Stimulated activated CD4-positive, alpha-beta T cell treated with anti-CD3 and anti-CD28 coated beads, Interleukin-12 subunit alpha, Interleukin-12 subunit beta, amount 100 ng/mL, for 48 hours (primary cell): ENCODE measurements at regions not wholly inside any gene's neighbourhood (a gene's known extent, or its start where the extent isn't known, plus 50 kb on each side); places are given as distances from the start of the nearest gene placed in this dataset.

Source experiments
- DNase-seq, 3 donors: peaks; one replicate each; pipeline ENCODE4 v3.0.0-alpha.2; 2020; ENCODE audit warnings: low read depth in 2 of 3, low spot score in 1 of 3

- no peak for DNase-seq
Observed at GRCh38 chr2:52745144-52745543, 1022.5 kb upstream of the CHAC2 start.

DNA sequence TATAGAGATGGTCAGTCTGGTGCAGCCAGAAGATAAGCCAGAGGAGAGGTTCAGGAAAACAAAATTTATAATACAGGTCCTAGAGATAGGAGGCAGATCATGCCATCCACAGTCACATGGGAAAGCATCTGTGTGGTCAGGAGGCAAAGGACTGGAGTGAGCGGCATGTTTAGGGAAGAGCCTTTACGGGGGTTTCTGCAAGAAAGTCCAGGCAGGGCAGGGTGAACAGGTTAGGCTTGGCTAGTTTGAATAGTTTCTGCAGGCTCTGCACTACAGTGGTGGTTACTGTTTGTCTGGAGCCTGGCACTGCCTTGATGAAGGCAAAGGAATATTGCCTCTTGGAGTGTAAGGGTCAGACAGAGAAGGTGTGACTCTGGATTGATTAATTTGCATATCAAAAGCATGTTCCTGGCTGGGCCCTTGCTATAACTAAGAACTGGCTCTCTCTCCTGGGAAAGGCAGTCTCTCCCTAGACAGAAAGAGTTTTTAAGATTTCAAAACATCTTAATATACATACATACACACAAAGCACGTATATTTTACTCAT, 1034.7 kb upstream of the CHAC2 start:
- no peak for DNase-seq

DNA sequence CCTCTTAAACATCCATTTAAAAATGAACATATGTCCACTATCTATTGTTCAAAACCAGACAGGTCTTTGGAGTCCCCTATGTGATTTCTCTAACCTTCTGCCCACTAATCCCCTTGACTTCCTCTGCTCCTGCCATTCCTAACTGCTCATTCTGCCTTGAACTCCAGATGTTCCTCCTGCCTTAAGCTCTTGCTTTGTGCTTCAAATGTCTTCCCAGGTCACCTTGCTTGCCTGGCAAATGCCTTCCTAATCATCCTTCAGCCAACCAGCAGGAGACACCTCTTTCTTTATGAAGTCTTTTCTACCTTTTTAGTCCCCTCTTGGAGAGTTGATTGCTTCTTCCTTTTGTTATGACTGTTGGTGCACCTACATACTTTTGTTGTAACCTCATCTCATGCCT, 1043.0 kb upstream of the CHAC2 start:
- DNase-seq = no peak

DNA sequence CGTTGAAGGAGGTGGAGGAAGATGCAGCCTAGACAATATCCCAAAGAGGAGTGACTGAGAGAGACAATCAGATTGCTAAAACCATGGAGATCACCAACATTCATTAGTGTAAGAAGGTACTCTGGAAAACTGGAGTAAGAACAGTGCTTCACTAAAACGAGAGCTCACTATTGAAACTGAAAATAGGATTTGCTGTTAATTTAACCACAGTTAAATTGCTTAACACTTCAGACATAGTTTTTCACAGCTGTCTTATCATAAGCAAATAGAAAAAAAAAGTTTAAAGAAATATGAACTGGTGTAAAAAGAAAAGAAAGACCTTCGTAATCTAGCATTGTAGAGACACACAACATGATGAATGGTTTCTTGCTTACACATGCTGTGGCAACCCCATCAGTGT, 1049.8 kb upstream of the CHAC2 start:
- DNase-seq = no peak

DNA sequence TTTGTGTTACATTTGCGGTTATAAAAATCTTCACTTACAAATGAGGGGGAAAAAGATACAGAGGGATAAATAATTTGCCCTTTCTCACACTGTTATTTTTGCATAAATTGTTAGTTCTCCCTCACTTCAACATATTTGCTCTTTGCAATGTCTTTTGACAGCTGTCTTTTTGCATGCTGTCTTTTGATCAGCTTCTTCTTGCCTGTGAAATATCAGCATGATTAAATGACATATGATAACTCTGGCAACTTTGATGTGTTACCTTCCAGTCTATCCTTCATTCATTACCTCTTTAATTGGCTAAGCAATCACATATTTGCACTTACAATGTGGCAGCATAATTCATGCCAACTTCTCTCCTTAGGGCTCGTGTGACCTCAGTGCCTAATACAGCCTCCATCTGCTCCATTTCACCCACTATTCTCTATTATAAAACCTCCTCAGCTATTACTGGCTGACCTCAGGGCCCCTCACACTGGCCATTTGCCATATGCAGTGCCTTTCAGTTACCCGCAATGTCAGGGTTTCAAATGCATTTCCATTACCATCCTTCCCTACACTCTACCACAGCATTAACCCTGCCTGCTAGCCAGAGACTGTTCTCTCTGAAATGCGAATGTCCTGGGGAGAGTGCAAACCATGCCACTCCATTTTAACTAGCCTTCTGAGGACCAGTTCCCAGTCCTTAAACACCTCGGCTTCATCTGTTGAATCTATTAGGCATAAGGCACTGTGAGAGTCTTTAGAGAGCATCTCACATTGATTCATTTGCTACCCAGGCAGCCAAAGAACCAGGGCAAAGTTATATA, 1056.6 kb upstream of the CHAC2 start:
- DNase-seq = no peak

GRCh38 chr2:52704251-52704650, 1063.4 kb upstream of the CHAC2 start:
- no peak for DNase-seq

GRCh38 chr2:52703004-52703403, 1064.6 kb upstream of the CHAC2 start:
- no peak for DNase-seq

GRCh38 chr2:52698408-52698807, 1069.2 kb upstream of the CHAC2 start:
- DNase-seq = no peak

GRCh38 chr2:52697690-52698089, 1069.9 kb upstream of the CHAC2 start:
- DNase-seq = no peak

DNA sequence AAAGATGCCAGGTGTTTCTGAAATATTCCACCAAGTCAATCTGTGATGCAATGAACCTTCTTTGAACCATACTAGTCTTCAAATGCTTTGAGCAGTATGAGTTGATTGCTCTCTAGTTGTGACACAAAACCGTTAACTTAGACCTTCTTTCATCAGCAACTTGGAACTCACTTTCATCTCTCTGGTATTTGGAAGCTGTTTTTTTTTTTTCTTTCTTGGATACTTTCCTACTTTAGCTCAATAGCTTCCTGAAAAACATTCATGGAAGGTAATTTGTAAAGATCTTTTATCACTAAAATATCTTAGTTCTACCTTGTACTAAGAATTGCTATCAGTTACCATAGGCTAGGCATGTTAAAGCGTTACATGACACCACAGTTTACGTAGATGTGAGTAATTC, 1071.9 kb upstream of the CHAC2 start:
- no peak for DNase-seq

DNA sequence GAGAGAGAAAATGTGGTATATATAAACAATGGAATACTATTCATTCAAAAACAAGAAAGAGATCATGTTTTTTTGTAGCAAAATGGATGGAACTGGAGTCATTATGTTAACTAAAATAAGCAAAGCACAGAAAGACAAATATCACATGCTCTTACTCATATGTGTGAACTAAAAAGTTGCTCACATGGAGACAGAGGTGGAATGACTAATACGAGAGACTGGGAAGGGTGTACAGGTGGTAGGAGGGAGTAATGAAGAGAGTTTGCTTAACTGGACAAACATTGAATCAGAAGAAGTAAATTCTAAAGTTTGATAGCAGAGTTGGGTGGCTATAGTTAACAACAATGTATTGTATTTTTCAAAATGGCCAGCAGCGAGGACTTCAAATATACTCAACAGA, 1080.7 kb upstream of the CHAC2 start:
- no peak for DNase-seq

- DNase-seq = no peak
Observed at GRCh38 chr2:52676056-52676455, 1091.5 kb upstream of the CHAC2 start.

DNA sequence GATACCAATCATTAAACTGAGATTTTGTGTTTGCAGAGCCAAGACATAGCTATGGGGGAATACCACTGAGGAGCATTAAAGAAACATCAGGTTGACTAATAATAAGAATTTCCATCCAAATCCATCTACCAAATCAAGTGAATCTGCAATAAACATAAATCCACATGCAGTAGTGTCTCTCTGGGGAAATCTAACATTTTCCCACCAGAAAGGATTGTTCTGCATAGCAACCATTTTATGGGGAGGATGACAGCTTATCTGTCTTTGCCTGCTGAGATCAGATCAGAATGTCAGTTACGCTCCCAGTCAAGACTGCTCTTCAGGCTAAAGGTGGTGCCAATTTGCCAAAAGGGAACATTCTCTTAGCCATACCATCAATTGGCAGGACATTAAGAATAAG, 1098.9 kb upstream of the CHAC2 start:
- no peak for DNase-seq

DNA sequence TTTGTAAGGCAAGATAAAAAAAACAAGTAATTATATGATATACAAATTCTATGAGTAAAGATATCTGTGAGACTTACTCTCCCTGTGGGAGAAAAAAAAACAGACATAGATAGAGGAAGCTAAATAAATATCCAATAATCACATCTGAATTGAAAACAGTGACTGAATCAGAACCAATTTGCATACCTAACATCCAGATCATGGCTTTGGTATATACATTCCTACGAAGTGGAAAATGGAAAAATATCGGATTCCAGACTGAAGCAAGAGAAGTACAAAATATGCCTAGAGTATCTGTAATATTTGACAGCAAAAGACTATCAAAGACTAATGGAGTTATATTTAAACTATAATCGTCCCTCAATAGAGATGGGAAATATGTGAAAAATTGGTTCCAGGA, 1108.1 kb upstream of the CHAC2 start:
- DNase-seq = no peak

DNA sequence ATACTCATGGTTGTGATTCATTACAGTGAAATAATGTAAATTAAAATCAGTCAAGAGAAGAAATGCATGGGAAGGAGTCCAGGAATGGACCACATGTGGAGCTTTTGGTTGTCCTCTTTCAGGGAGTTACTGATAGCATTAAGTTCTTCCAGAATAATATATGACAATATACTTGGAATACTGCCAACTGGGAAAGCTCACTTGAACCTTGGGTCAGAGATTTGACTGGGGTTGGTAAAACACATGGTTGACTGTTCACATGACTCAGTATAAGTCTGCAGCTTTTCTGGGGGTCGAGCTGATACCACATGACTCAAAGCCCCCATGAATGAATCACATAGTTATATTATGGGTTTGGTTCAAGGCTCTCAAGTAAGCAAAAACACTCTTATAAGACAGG, 1109.0 kb upstream of the CHAC2 start:
- no peak for DNase-seq

- no peak for DNase-seq
Observed at GRCh38 chr2:52639692-52640091, 1127.9 kb upstream of the CHAC2 start.

- no peak for DNase-seq
Observed at GRCh38 chr2:52632543-52632942, 1135.1 kb upstream of the CHAC2 start.

GRCh38 chr2:52629944-52630343, 1137.7 kb upstream of the CHAC2 start:
- DNase-seq = no peak

- DNase-seq = no peak
Observed at GRCh38 chr2:52629531-52629930, 1138.1 kb upstream of the CHAC2 start.

GRCh38 chr2:52622266-52622665, 1145.3 kb upstream of the CHAC2 start:
- no peak for DNase-seq

- DNase-seq = no peak
Observed at GRCh38 chr2:52613064-52613463, 1154.5 kb upstream of the CHAC2 start.

DNA sequence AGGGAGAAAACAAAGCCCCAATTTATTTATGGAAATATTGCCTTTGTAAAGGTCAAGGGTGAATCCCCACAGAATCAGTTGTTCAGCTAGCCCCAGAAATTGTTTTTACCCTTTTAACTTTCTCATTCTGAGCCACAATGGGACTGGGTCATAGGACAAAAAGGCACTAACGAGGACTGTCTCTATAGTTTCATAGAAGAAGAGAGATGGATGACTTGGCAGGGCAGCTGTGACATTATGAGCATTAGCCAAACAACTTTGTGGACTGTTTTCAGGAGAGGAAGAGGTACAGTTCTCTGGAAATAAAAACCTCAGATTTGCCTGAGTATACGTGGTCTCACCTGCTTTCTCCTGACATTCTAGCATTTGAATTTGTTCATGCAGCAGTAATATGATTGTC, 1155.8 kb upstream of the CHAC2 start:
- no peak for DNase-seq

DNA sequence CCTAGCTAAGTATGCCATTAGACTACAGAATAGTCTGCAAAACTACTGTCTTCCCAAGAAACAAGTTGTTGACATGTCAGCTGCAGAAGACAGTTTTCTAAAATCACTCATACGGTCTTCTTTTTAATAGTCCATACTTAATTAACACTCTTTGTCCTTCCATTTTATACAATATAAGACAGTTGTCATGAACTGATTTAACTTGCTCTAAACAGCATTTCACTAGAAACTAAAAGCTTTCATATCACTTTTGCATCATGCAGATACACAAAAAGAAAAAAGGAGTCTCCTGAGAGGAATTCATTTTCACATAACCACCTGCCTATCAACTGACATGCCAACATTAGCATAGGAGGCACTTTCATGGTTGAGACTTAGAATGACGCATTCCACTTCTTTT, 1159.6 kb upstream of the CHAC2 start:
- DNase-seq = no peak
